Mesenteric fat pad (tissue), 1 donor: ENCODE measurements at regions not wholly inside any gene's neighbourhood (a gene's known extent, or its start where the extent isn't known, plus 50 kb on each side); places are given as distances from the start of the nearest gene placed in this dataset.
"Not testable (repeated sequence)": the region's sequence is repeated elsewhere in the genome, so short reads cannot be mapped to it uniquely, and the experiment has no call there.

ENCODE experiments used
- DNase-seq: peaks from one replicate; pipeline ENCODE4 v3.0.0-alpha.2; 2020; ENCODE audit warnings: low spot score
- donor health status: DM: yes; HTN: yes; CAD: no.

GRCh38 chr3:104206925-104207324 lies 1159.8 kb upstream of the ALCAM start:
- no peak for DNase-seq

- no peak for DNase-seq
Observed at GRCh38 chr3:104214277-104214676, 1152.4 kb upstream of the ALCAM start.

GRCh38 chr3:104214937-104215336 lies 1151.8 kb upstream of the ALCAM start:
- no peak for DNase-seq

GRCh38 chr3:104219046-104219445 lies 1147.7 kb upstream of the ALCAM start:
- not testable (repeated sequence) for DNase-seq

GRCh38 chr3:104234442-104235194 lies 1132.1 kb upstream of the ALCAM start:
- DNase-seq = no peak

- DNase-seq = no peak
Observed at GRCh38 chr3:104244680-104245220, 1122.0 kb upstream of the ALCAM start.

GRCh38 chr3:104245261-104245660 lies 1121.4 kb upstream of the ALCAM start:
- DNase-seq = no peak

GRCh38 chr3:104245981-104246380 lies 1120.7 kb upstream of the ALCAM start:
- no peak for DNase-seq

GRCh38 chr3:104257486-104257885 lies 1109.2 kb upstream of the ALCAM start:
- DNase-seq = no peak

GRCh38 chr3:104263477-104263876 lies 1103.2 kb upstream of the ALCAM start:
- no peak for DNase-seq

GRCh38 chr3:104266219-104266618 lies 1100.5 kb upstream of the ALCAM start:
- not testable (repeated sequence) for DNase-seq

- DNase-seq = no peak
Observed at GRCh38 chr3:104269771-104270170, 1096.9 kb upstream of the ALCAM start.

- DNase-seq = no peak
Observed at GRCh38 chr3:104273046-104273649, 1093.6 kb upstream of the ALCAM start.

GRCh38 chr3:104275199-104275598 lies 1091.5 kb upstream of the ALCAM start:
- DNase-seq = no peak

GRCh38 chr3:104279617-104280016 lies 1087.1 kb upstream of the ALCAM start:
- DNase-seq = no peak

GRCh38 chr3:104281713-104282112 lies 1085.0 kb upstream of the ALCAM start:
- no peak for DNase-seq

- DNase-seq = no peak
Observed at GRCh38 chr3:104286645-104287044, 1080.1 kb upstream of the ALCAM start.

GRCh38 chr3:104291437-104291851 lies 1075.3 kb upstream of the ALCAM start:
- DNase-seq = no peak

- DNase-seq = no peak
Observed at GRCh38 chr3:104291878-104292277, 1074.8 kb upstream of the ALCAM start.

- DNase-seq = no peak
Observed at GRCh38 chr3:104297617-104298016, 1069.1 kb upstream of the ALCAM start.

GRCh38 chr3:104298662-104299061 lies 1068.0 kb upstream of the ALCAM start:
- DNase-seq = no peak

GRCh38 chr3:104316118-104316517 lies 1050.6 kb upstream of the ALCAM start:
- no peak for DNase-seq

GRCh38 chr3:104323226-104323625 lies 1043.5 kb upstream of the ALCAM start:
- DNase-seq = peak; percentile 22
